ENCODE measurements at regions not wholly inside any gene's neighbourhood (a gene's known extent, or its start where the extent isn't known, plus 50 kb on each side); places are given as distances from the start of the nearest gene placed in this dataset.
"Not testable (repeated sequence)": the region's sequence is repeated elsewhere in the genome, so short reads cannot be mapped to it uniquely, and the experiment has no call there.

GRCh38 chr7:3140834-3141233 lies 97.2 kb upstream of the CARD11 start:
- CTCF ChIA-PET: no interaction called here
- TF ChIP-seq ZNF384 (IDR thresholded peaks at IDR 0.05) (no peak), LEF1 (IDR thresholded peaks at IDR 0.05; ENCODE audit: borderline replicate concordance) (no peak), FOXA1 (IDR thresholded peaks at IDR 0.05) (no peak), SUZ12 (IDR thresholded peaks at IDR 0.05) (no peak), ELF4 (IDR thresholded peaks at IDR 0.05) (no peak), ARNT (IDR thresholded peaks at IDR 0.05) (no peak), SP1 (IDR thresholded peaks at IDR 0.05) (no peak), FOXK2 (IDR thresholded peaks at IDR 0.05) (no peak), FOXM1 (IDR thresholded peaks at IDR 0.05; ENCODE audit: borderline replicate concordance) (no peak), HDGF (IDR thresholded peaks at IDR 0.05; ENCODE audit: borderline replicate concordance) (no peak)
- no peak for DNase-seq (ENCODE audit: extremely low spot score)
- POLR2A ChIA-PET: no interaction called here

- TF ChIP-seq TARDBP (IDR thresholded peaks at IDR 0.05) (no peak), ARNT (IDR thresholded peaks at IDR 0.05) (no peak), BHLHE40 (IDR thresholded peaks at IDR 0.05; ENCODE audit: borderline replicate concordance) (no peak), SUZ12 (IDR thresholded peaks at IDR 0.05) (no peak), FOXM1 (IDR thresholded peaks at IDR 0.05; ENCODE audit: borderline replicate concordance) (no peak), HDGF (IDR thresholded peaks at IDR 0.05; ENCODE audit: borderline replicate concordance) (no peak), FOXK2 (IDR thresholded peaks at IDR 0.05) (no peak), SP1 (IDR thresholded peaks at IDR 0.05) (no peak), ZNF384 (IDR thresholded peaks at IDR 0.05) (no peak), ELF4 (IDR thresholded peaks at IDR 0.05) (no peak), FOXA1 (IDR thresholded peaks at IDR 0.05) (no peak), L3MBTL2 (conservative IDR thresholded peaks at IDR 0.05) (no peak), NFRKB (IDR thresholded peaks at IDR 0.05) (no peak), CTBP1 (IDR thresholded peaks at IDR 0.05; ENCODE audit: borderline replicate concordance) (no peak)
- CTCF ChIA-PET: no interaction called here
- POLR2A ChIA-PET: no interaction called here
- no peak for DNase-seq (ENCODE audit: extremely low spot score)
Observed at GRCh38 chr7:3141326-3141725, 97.7 kb upstream of the CARD11 start.

- POLR2A ChIA-PET: no interaction called here
- DNase-seq (ENCODE audit: extremely low spot score): no peak
- no peak for TF ChIP-seq CTBP1 (IDR thresholded peaks at IDR 0.05; ENCODE audit: borderline replicate concordance)
- no peak for TF ChIP-seq FOXM1 (IDR thresholded peaks at IDR 0.05; ENCODE audit: borderline replicate concordance)
- CTCF ChIA-PET: no interaction called here
Observed at GRCh38 chr7:3143869-3144775, 100.5 kb upstream of the CARD11 start.

GRCh38 chr7:3144776-3145125 lies 101.1 kb upstream of the CARD11 start:
- DNase-seq (ENCODE audit: extremely low spot score); POLR2A ChIA-PET; CTCF ChIA-PET: not testable (repeated sequence)

- ChIA-PET POLR2A (no interaction called here), CTCF (interaction anchor here (1.1 kb wide), 2 partner anchors 8 to 282 kb away, joined by 3 to 4 read pairs; no protein-coding TSS in a partner anchor)
- TF ChIP-seq CTBP1 (IDR thresholded peaks at IDR 0.05; ENCODE audit: borderline replicate concordance) (no peak), L3MBTL2 (conservative IDR thresholded peaks at IDR 0.05) (no peak), HDGF (IDR thresholded peaks at IDR 0.05; ENCODE audit: borderline replicate concordance) (no peak), FOXK2 (IDR thresholded peaks at IDR 0.05) (no peak), ZNF384 (IDR thresholded peaks at IDR 0.05) (no peak), ELF4 (IDR thresholded peaks at IDR 0.05) (no peak), FOXM1 (IDR thresholded peaks at IDR 0.05; ENCODE audit: borderline replicate concordance) (no peak), ARNT (IDR thresholded peaks at IDR 0.05) (no peak), SP1 (IDR thresholded peaks at IDR 0.05) (no peak), PKNOX1 (IDR thresholded peaks at IDR 0.05) (no peak), LEF1 (IDR thresholded peaks at IDR 0.05; ENCODE audit: borderline replicate concordance) (no peak), SUZ12 (IDR thresholded peaks at IDR 0.05) (no peak), TARDBP (IDR thresholded peaks at IDR 0.05) (no peak), BHLHE40 (IDR thresholded peaks at IDR 0.05; ENCODE audit: borderline replicate concordance) (no peak), NFRKB (IDR thresholded peaks at IDR 0.05) (no peak), FOXA1 (IDR thresholded peaks at IDR 0.05) (no peak)
- no peak for DNase-seq (ENCODE audit: extremely low spot score)
Observed at GRCh38 chr7:3146571-3147226, 103.0 kb upstream of the CARD11 start.

GRCh38 chr7:3148471-3148870 lies 104.8 kb upstream of the CARD11 start:
- CTCF ChIA-PET; POLR2A ChIA-PET; DNase-seq (ENCODE audit: extremely low spot score): not testable (repeated sequence)

GRCh38 chr7:3149231-3149995 lies 105.7 kb upstream of the CARD11 start:
- DNase-seq (ENCODE audit: extremely low spot score): no peak
- TF ChIP-seq ARNT (IDR thresholded peaks at IDR 0.05) (no peak), FOXK2 (IDR thresholded peaks at IDR 0.05) (no peak), BHLHE40 (IDR thresholded peaks at IDR 0.05; ENCODE audit: borderline replicate concordance) (no peak), CTBP1 (IDR thresholded peaks at IDR 0.05; ENCODE audit: borderline replicate concordance) (no peak), SUZ12 (IDR thresholded peaks at IDR 0.05) (no peak), ELF4 (IDR thresholded peaks at IDR 0.05) (no peak), HDGF (IDR thresholded peaks at IDR 0.05; ENCODE audit: borderline replicate concordance) (no peak), ZNF384 (IDR thresholded peaks at IDR 0.05) (no peak), LEF1 (IDR thresholded peaks at IDR 0.05; ENCODE audit: borderline replicate concordance) (no peak), FOXA1 (IDR thresholded peaks at IDR 0.05) (no peak), FOXM1 (IDR thresholded peaks at IDR 0.05; ENCODE audit: borderline replicate concordance) (no peak), PKNOX1 (IDR thresholded peaks at IDR 0.05) (no peak), SP1 (IDR thresholded peaks at IDR 0.05) (no peak), L3MBTL2 (conservative IDR thresholded peaks at IDR 0.05) (no peak), NFRKB (IDR thresholded peaks at IDR 0.05) (no peak), TARDBP (IDR thresholded peaks at IDR 0.05) (no peak)
- ChIA-PET POLR2A (no interaction called here), CTCF (no interaction called here)

Data from HEK293T (cell line).